Stimulated activated CD8-positive, alpha-beta memory T cell treated with anti-CD3 and anti-CD28 coated beads, Interleukin-7, amount 100 ng/mL, for 24 hours (primary cell): ENCODE measurements at regions not wholly inside any gene's neighbourhood (a gene's known extent, or its start where the extent isn't known, plus 50 kb on each side); places are given as distances from the start of the nearest gene placed in this dataset.
A peak's percentile ranks its signal among the peaks of the same experiment; 100 is the strongest.

Experiments used
- DNase-seq: peaks from one replicate; pipeline ENCODE4 v3.0.0-alpha.2; 2020; ENCODE audit warnings: low read depth

DNA sequence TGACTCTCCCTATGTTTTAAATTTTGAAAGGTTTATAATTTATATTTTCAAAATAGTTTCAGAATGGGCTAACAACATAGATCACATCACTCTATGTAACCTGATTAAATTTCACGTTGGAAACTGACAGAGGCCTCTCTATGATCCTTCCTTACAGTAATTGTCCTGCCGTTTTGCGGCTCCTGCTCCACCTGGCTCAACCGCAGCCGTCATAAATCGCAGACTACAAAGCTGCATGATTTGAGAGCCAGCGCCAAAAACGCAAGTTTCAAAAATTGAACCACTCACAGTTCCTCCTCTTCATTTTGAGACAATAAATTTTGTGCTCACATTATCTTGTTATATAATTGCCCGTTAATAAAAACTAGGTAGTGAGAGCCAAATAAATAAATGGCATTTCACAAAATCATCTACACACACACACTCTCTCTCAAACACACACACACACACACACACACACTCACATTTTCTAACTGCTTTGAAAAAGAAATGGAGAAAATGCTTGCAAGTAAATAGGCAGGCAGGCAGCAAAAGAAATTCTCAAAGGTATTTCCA, 263.1 kb upstream of the PSMD7 start:
- DNase-seq, result no peak

DNA sequence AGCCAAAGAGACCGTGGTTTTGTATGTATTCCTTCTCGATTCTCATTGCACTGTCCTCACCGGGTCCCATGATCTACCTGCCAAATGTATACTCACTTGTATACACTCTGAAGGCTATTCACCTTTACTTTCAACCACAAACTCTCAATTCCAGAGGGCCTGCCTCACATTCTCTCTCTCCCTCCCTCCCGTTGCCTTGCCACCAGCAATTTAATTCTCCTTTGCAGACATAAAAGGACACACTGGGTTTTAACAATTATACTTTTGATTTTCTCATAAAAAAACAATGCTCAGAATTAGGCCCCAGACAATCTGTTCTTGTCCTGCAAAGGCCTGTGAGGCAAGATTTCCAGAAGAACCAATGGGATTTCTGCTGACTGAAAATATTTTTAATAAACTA, 265.1 kb upstream of the PSMD7 start:
- no peak for DNase-seq

DNA sequence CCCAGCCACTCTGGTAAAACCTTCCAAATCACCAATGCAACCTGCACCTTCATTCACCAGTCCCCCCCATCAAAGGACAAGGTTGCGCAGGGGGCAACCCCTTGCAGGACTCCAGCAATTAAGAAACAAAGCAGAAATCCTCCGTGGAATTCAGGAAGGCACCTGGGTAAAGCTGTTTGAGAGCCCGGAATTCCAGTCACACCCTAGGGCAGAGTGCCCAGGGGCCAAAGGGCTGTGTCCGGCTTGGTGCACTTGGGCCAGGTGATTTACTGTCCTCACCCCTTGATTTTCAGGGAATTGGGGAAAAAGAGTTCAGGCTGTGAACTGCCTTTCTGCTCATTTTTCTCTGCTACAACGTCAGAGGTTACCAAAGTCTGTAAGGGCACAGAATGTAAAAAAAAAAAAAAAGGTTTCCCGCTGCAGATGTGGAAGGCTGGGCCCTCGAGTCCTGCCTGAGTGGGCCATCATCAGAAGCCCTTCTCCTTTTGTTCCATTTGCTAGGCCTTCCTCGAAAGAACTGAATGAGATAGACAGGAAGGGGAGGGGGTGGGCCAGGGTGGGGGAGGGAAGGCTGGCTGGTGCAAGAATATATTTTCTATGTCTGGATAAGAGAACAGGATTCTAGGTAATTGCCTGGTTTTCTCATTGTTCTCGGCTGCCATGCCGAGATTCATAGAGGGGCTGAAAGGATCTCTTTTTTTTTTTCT, 266.5 kb upstream of the PSMD7 start:
- no peak for DNase-seq

DNA sequence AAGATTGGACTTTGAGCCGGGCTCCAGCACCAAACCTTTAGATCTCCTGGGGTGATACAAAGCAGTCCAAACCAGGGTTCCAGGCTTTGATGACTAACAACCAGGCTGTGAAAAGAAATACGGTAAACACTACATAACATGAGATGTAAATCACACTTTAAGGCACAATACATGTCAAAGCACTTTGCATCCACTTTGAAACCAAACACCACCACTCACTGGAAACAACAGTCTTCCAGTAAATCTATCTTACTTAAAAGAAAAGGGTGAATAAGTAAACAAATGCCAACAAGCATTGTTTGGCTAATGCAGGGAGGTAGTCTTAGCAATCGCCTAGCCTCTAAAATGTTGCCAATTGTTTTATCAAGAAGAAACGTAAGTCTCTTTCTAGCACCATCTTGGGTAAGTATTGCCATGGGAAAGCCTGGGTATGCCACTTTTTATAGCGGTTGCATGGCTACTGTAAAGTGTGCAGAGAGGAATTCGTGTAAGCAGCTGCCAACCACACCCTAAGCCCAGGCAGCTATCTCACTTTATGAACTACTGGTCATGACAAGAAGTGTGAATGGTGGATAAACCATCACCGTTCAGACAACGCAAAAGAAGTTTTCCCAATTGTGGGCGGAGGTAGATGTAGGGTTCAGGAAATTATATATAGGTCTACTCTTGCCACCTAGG, 267.4 kb upstream of the PSMD7 start:
- DNase-seq, result no peak

DNA sequence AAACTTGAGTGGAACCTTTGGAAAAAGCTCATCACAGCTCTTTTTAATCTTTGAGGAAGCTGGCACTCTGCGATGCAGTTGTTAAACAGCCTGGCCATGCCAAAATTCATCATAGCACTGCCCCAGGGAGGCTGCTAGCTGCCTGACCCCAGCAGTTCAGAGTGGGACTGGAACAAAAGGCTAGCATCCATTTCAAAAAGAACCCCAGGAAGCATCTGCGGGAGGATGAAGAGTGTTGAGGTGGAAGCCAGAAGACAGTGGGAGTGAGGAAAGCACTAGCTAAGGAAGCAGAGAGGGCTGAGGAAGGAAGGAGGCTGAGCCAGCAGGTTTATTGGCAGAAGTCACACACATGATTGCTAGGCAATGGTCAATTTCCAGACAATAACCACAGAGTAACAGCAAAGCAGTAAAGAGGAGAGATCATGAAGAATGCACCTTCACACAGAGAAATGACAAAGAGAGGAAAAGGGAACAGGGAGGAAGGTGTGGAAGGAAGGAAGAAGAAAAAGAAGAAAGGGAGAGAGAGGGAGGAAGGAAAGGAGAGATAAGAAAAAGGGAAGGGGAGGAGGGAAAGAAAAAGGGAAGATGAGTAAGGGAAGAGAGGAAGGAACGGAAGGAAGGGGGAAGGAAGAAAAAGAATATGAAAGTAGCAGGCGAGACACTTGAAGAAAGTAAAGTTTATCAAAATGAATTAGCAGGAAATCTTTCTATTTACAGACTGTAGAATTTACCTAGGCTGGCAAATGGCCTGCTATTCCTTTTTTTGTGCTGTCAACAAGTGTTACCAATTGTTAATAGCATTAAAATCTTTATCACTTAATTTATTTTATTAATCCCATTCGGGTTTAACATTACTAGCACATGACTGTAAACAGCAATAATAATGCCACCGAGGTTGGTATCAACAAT, 270.0 kb upstream of the PSMD7 start:
- no peak for DNase-seq

DNA sequence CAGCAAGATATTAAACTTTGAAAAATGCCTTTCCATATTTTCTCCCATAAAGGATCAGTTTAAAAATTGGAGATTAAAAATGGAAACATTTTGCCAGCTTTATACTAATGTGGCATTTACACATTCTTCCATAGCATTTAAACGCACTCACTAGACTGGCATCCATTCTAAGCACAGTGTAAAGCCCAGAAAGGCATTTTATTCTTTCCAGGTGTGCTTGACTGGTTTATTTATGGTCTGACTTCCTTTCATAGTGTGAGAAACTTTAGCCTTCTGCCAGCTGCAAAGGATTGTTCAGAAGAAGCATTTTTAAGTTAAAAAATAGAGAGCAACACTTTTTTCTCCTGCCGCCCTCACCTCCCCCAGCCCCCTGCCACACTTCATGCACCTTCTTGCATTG, 271.7 kb upstream of the PSMD7 start:
- DNase-seq, result no peak

DNA sequence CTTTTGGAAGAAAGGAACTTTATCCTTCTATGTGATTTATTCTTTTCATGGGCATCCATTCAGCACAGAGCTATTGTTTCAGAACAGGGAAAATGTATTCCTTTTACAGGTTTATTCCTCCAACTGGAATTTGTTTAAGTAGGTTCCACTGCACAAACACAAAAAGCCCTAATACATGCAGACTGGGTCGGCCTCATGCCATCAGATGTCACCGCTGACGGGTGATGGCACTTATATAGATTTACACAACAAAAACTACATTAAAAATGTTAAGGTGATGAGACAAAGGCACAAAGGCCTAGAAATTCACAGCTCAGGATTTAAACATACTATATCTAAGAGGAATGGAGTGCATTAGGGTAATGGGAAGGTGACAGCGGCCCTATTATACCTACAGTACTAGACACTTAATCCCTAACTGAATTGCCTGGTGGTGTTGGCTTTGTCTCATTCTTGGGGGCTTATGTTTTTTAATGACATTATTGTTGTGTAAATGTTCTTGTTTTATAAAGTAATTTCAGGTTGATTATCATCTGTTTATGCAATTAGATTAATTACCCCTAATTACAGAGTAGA, 276.4 kb upstream of the PSMD7 start:
- DNase-seq, result no peak

DNA sequence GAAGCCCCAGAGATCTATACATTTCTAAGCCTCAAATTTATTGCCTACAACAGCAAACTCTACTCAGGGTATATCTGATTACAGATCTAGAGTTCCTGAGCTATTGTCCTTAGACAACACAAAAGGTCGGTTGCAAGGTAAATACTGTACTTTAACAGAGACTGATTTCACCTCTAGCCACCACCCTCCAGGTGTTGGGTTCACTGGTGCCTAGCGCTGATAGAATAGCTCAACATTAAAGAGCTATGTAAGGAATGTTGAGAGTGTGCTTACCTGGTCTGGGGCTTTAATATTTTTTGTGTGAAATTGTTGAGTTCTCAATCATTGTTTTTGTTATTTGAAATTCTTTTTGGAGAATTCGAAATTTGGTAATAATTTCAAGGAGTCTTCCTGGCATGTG, 277.0 kb upstream of the PSMD7 start:
- no peak for DNase-seq

DNA sequence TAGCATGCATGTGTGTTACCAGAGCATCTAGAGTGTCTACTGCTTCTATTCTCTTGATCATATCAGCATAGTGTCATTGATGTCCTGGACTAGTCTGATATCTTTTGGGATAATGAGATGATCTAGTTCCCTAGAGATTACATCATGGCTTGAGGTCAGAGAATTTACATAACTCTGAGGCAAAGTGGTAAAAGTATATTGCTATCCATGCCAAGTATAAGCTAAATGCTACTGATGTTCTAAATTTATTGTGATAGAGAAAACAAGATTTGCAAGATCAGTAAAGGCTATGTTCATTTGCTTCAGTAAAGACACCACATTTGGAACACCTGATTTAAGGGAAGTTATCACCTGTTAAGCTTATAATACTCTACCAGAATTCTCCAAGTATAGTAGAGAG, 280.7 kb upstream of the PSMD7 start:
- no peak for DNase-seq

DNA sequence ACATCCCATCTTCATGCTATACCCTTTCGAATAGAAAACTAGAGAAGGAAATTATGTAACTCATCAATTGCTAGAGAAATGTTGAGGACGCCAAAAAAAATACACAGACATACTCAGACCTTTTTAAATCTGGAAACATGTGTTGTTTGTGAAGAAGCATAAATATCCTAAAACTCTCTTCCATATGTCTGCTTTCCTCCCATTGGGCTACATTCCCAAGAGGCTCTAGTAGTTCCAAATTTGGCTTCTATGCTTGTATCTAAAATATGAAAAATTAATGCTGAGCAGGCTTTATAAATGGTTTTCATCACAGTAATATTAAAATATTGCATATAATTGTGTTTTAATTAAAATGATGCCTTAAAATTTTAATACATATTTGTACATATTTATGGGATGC, 297.9 kb upstream of the PSMD7 start:
- no peak for DNase-seq

DNA sequence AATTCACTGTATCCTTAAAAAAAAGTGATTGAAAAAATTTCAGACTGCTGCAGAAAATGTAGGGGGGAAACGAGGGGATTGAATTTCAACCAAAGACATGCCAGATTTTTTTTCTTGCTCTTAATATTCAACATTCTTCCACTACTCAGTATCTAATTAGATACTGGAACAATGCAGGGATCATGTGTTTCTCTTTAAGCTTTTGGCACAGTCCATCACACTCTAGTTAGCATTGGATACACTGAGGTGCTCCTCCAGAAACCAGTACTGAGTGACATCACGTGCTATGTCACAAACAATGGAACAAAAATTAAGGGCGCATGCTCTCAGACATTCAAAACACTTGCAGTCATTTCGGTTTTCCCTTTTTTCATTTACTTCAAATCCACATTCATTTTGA, 298.6 kb upstream of the PSMD7 start:
- DNase-seq, result no peak

DNA sequence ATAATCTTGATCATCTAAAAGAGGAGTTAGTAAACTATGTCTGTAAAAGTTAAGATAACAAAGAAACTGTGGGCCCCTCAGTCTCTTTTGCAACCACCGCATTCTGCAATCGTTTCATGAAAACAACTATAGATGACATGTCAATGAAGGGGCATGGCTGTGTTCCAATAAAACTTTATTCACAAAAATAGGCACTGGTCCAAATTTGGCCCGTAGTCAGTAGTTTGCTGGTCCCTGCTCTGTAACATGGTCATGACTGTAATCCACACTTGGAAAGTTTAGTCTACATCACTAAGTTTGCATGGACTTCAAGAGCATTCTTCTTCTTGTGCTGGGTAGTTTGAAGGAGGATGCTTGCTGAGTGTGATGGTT, 299.3 kb upstream of the PSMD7 start:
- no peak for DNase-seq

DNA sequence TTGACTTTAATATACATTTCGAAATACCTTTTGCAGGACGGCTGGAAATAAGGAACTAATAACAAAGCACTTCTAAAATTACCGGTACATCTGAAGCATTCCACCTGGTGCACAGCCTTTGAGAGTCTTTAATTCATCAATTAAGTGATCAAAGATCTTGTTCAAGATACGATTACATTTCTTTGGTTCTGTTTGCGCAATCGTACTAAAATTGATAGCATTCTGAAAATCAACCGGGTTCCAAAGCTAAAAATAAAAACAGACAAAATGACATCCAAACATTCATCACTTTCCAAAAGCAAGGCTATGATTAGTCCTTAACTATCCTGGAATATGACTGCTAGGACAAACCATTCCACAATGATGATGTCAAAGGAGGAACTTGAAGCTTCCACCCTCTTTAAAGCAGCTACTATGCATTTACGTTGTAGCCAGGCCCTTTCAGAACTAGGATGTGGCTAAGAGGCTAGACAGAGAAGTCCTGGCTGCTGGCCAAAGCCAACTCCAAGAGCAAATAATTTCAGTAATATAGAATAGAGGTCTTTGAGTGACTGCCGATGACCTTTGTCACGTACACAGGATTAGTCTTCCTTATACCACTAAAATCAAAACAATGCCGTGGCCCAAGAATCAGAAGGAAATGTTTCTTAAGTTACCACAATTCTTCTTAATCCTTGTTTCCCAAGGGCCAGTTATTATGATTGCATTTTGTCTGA, 299.8 kb upstream of the PSMD7 start:
- DNase-seq, result no peak

DNA sequence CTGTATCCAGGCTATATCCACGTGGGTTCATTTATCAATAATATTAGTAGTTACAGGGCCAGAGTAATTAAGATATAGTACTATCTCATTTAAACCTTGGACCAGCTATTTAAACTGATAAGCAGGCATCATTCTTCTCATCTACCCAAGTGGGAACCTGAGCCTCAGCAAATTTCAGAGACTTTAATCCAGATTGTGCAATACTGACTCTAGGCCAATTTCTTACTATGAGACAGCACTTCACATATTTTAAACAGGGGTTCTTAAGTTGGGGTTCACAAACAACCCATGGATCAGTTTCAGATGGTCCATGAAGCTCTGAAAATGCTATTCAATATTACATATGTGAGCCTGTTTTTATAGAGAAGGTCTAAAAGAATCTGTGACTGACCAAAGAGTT, 302.7 kb upstream of the PSMD7 start:
- DNase-seq, result no peak

DNA sequence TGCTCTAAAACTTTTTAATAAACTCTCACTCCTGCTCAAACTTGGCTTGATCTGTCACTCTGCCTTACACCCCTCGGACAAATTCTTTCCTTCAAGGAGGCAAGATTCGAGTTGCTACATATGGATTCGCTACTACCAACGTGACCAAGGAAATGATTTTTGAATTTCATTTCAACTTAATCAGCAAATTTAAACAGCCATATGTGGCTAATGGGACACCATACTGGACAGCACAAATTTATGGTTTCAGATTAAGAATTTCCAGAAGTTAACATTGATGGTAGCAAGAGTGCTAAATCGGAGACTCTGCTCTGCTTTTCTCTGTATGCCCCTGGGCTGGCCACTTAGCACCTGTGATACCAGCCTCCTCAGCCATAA, 318.2 kb upstream of the PSMD7 start:
- DNase-seq, result no peak

DNA sequence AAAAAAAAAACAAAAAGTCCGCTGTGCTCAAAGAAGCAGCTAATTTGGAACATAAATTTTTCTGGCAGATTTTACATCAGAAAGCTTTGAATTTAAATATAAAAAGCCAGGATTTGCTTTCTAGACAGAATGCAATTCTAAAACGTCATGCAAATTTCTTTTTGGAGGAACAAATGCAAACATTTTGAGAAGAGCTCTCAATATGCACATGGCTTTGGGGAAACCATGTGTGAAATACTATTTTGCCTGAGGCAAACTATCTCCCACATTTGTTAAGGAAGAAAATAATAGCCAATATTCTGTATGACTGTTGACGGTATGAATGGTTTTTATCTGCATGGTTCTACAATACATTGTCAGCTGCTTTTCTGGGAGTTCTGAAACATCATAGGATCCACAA, 320.0 kb upstream of the PSMD7 start:
- DNase-seq, result no peak

DNA sequence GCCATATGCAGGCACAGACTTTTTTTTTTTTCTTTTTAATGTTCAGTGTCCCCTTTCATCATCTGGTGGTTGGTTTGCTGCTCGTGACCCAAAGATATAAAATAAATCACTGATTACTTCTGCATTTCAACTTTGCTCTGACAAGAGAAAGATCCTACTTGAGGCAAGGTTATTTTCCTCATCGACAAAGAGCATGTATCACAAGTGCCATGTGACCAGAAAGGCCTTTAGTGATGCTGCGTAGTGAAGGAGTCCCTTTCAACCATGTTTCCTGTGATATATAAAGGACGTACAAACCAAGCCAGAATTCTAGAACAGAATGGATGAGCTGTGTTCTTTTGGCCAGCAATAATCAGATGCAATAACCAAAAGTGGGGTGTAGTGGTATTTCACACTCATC, 323.4 kb upstream of the PSMD7 start:
- no peak for DNase-seq

DNA sequence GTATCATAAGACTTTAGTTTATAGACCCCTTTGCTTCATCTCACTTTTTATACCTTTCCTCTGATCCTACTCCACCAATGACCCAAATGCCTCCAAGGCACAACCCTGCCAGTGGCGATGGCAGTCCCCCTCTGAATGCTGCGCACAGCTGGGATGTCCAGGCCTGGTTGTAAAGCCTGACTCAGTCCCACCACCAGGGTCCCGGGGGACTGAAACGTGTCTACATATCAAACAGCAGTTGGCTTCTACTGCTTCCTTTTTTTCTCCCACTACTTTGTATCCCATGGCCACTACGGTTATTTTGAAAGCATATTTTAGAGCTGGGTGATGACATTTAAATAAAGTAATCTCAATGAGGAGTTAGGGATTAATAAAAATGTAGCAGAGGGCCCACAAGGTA, 329.8 kb upstream of the PSMD7 start:
- DNase-seq, result no peak

DNA sequence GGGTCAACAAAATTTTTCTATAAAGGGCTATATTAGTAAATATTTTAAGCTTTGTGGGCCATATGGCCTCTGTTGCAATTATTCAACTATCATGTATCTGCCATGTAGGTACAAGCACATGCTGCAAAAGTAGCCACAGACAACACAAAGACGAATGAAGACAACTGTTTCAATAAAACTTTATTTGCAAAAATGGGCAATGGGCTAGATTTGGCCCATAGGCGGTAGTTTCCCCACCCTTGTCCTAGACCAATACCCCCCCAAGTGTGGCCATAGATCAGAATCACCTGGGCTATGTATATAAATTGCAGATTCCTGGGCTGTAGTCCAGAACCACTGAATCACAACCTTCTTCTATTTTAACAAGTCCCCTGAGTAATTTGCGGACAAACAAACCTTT, 331.0 kb upstream of the PSMD7 start:
- DNase-seq, result no peak

DNA sequence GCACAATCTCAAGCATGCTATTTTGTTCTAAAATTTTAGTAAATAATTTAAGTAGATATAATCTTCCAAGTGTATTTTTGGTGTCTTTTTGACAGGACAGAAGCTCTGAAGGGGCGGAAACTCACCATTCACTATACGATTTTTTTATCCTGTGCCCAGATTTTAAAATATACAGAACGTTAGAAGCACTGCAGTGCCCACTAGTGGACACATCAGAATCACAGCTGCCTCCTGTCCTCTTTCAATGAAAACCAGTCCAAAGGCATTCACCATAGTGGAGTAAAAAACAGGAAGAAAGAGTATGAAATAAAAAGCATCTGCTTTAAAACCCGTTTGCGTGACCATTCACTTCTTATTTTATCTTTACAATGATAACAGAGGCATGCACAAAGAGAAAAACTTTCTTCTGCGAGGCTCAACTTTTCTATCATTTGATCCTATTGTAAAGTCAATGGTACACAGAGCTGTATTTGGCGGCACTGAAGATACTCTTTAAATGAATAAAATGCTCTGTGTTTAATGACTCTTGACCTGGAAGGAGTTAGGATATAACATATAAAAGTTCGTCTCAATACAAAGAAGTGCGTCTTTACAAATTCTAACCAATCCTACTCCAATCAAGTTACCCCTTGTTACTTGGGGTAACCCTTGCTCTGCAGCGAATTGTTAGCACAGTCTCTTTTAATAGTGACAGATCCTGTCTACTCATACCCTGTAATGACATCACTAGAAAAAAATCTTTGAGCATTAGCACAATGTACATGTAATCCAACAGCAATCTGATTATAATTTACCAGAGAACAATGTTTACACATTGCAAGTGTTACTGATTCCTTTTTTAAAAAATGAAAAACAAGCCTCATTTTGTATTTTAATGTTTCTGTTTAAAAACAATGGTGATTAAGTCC, 339.8 kb upstream of the PSMD7 start:
- peak; percentile 11 for DNase-seq

DNA sequence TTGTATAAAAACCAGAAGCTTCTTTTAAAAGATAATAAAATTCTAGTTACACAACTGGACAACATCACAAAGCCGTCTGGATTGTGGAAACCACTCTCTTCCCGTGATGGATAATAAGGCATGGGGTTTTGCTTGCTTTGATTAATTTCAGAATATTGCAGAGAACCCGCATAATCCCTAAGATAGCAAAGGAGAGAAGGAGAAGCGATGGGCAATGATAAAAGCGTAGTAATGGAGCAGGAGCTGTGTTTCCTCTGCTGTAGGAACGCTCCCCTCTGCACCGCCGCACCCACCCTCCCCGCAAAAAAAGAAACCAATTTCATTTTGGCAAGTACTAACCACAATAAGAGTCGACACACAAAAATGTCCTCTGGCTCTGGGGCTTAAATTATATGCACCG, 340.9 kb upstream of the PSMD7 start:
- no peak for DNase-seq
